ENCODE measurements at regions not wholly inside any gene's neighbourhood (a gene's known extent, or its start where the extent isn't known, plus 50 kb on each side); places are given as distances from the start of the nearest gene placed in this dataset.
"Not testable (repeated sequence)": the region's sequence is repeated elsewhere in the genome, so short reads cannot be mapped to it uniquely, and the experiment has no call there.

GRCh38 chr5:56732121-56732520, 83.2 kb upstream of the MAP3K1 start:
- DNase-seq (ENCODE audit: low read depth in 2 of 2): no peak

- not testable (repeated sequence) for DNase-seq (ENCODE audit: low read depth in 2 of 2)
Observed at GRCh38 chr5:56731473-56731872, 83.9 kb upstream of the MAP3K1 start.

- DNase-seq (ENCODE audit: low read depth in 2 of 2): no peak
Observed at GRCh38 chr5:56729488-56729887, 85.9 kb upstream of the MAP3K1 start.

GRCh38 chr5:56725711-56726411, 89.5 kb upstream of the MAP3K1 start:
- DNase-seq (ENCODE audit: low read depth in 2 of 2): no peak

- not testable (repeated sequence) for DNase-seq (ENCODE audit: low read depth in 2 of 2)
Observed at GRCh38 chr5:56724857-56725256, 90.5 kb upstream of the MAP3K1 start.

GRCh38 chr5:56722317-56722716, 93.0 kb upstream of the MAP3K1 start:
- no peak for DNase-seq (ENCODE audit: low read depth in 2 of 2)

GRCh38 chr5:56717253-56717987, 97.9 kb upstream of the MAP3K1 start:
- DNase-seq (ENCODE audit: low read depth in 2 of 2): no peak

- DNase-seq (ENCODE audit: low read depth in 2 of 2): no peak
Observed at GRCh38 chr5:56715986-56716385, 99.4 kb upstream of the MAP3K1 start.

- DNase-seq (ENCODE audit: low read depth in 2 of 2): no peak
Observed at GRCh38 chr5:56712895-56713591, 102.3 kb upstream of the MAP3K1 start.

- DNase-seq (ENCODE audit: low read depth in 2 of 2): no peak
Observed at GRCh38 chr5:56710826-56711590, 104.3 kb upstream of the MAP3K1 start.

- no peak for DNase-seq (ENCODE audit: low read depth in 2 of 2)
Observed at GRCh38 chr5:56706504-56706903, 108.8 kb upstream of the MAP3K1 start.

- DNase-seq (ENCODE audit: low read depth in 2 of 2): no peak
Observed at GRCh38 chr5:56705217-56705616, 110.1 kb upstream of the MAP3K1 start.

GRCh38 chr5:56703952-56704351, 111.4 kb upstream of the MAP3K1 start:
- DNase-seq (ENCODE audit: low read depth in 2 of 2): no peak

- DNase-seq (ENCODE audit: low read depth in 2 of 2): no peak
Observed at GRCh38 chr5:56700711-56701110, 114.6 kb upstream of the MAP3K1 start.

- DNase-seq (ENCODE audit: low read depth in 2 of 2): no peak
Observed at GRCh38 chr5:56699538-56699937, 115.8 kb upstream of the MAP3K1 start.

GRCh38 chr5:56698463-56699381, 116.6 kb upstream of the MAP3K1 start:
- DNase-seq (ENCODE audit: low read depth in 2 of 2): no peak

GRCh38 chr5:56696900-56697299, 118.4 kb upstream of the MAP3K1 start:
- no peak for DNase-seq (ENCODE audit: low read depth in 2 of 2)

GRCh38 chr5:56693220-56693579, 122.1 kb upstream of the MAP3K1 start:
- DNase-seq (ENCODE audit: low read depth in 2 of 2): peak; percentile 30 to 45

GRCh38 chr5:56692359-56693219, 122.8 kb upstream of the MAP3K1 start:
- DNase-seq (ENCODE audit: low read depth in 2 of 2): no peak

- DNase-seq (ENCODE audit: low read depth in 2 of 2): no peak
Observed at GRCh38 chr5:56688402-56688801, 126.9 kb upstream of the MAP3K1 start.

Data from stimulated activated CD4-positive, alpha-beta T cell treated with anti-CD3 and anti-CD28 coated beads, Interleukin-15, amount 100 ng/mL, for 48 hours (primary cell).